IMR-90 (cell line): ENCODE measurements at regions not wholly inside any gene's neighbourhood (a gene's known extent, or its start where the extent isn't known, plus 50 kb on each side); places are given as distances from the start of the nearest gene placed in this dataset.
"Not testable (repeated sequence)": the region's sequence is repeated elsewhere in the genome, so short reads cannot be mapped to it uniquely, and the experiment has no call there.

Experiments used
- CEBPB ChIP-seq: IDR thresholded peaks from 2 replicates; pipeline ENCODE4 v1.6.1; 2012; ENCODE audit warnings: low read depth, low read length, improper control_type of control experiment
- CTCF ChIP-seq: conservative IDR thresholded peaks from 2 replicates; pipeline ENCODE4 v1.5.1; 2012; ENCODE audit warnings: mild to moderate bottlenecking, low read depth, low read length, improper control_type of control experiment
- ELK1 ChIP-seq: fragments of 150-350 bp; IDR thresholded peaks from 2 replicates; pipeline ENCODE4 v1.6.1; 2016; ENCODE audit warnings: low read depth, mild to moderate bottlenecking, low read length, moderate library complexity, borderline replicate concordance
- FOS ChIP-seq: fragments of 150-350 bp; IDR thresholded peaks from 2 replicates; pipeline ENCODE4 v1.6.1; 2016; ENCODE audit warnings: low read depth, low read length
- MXI1 ChIP-seq: IDR thresholded peaks from 2 replicates; pipeline ENCODE4 v1.6.1; 2012; ENCODE audit warnings: low read depth, mild to moderate bottlenecking, low read length, moderate library complexity, borderline replicate concordance
- POLR2A ChIP-seq: IDR thresholded peaks from 2 replicates; pipeline ENCODE4 v1.6.1; 2012; ENCODE audit warnings: mild to moderate bottlenecking, low read depth, low read length
- RAD21 ChIP-seq: IDR thresholded peaks from 2 replicates; pipeline ENCODE4 v1.6.1; 2012; ENCODE audit warnings: low read length, improper control_type of control experiment
- USF2 ChIP-seq: fragments of 150-350 bp; IDR thresholded peaks from 2 replicates; pipeline ENCODE4 v1.6.1; 2017; ENCODE audit warnings: mild to moderate bottlenecking, antibody characterized with exemption, low read length, low read depth

GRCh38 chrX:35305037-35305436 lies 362.4 kb downstream of the FAM47B start:
- not testable (repeated sequence) for TF ChIP-seq CTCF, RAD21, POLR2A, CEBPB, ELK1, FOS, USF2, MXI1
